RWPE1 (cell line): ENCODE measurements at regions not wholly inside any gene's neighbourhood (a gene's known extent, or its start where the extent isn't known, plus 50 kb on each side); places are given as distances from the start of the nearest gene placed in this dataset.
"Not testable (repeated sequence)": the region's sequence is repeated elsewhere in the genome, so short reads cannot be mapped to it uniquely, and the experiment has no call there.

ENCODE experiments used
- CTCF ChIA-PET: fragments of 350-600 bp; sonication (Branson Sonifier 250); formaldehyde crosslinking; extraction: SDS; loops from one replicate; lab custom pipeline; 2021; lab: Yijun Ruan, JAX
- POLR2A ChIA-PET: fragments of 400-600 bp; formaldehyde crosslinking; extraction: SDS; loops from one replicate; lab custom pipeline; 2020; ENCODE audit warnings: antibody characterized with exemption; ENCODE audit not compliant: low non-redundant PET; lab: Yijun Ruan, JAX
- DNase-seq: peaks from one replicate; pipeline ENCODE4 v3.0.0; 2012; ENCODE audit warnings: low spot score
- H3K27ac ChIP-seq: fragments of 450-650 bp; 2 replicates; pipeline ENCODE4 v1.5.1; 2017
- CTCF ChIP-seq: fragments of 450-650 bp; conservative IDR thresholded peaks from 2 replicates; pipeline ENCODE4 v1.5.1; 2017; ENCODE audit warnings: low read depth, mild to moderate bottlenecking

GRCh38 chr5:17738446-17738845 lies 104.2 kb downstream of the TAF11L14 start:
- CTCF ChIA-PET = no interaction called here
- DNase-seq = no peak
- POLR2A ChIA-PET = no interaction called here
- no peak overlapping the region for H3K27ac ChIP-seq
- TF ChIP-seq CTCF = no peak

GRCh38 chr5:17743580-17744435 lies 109.5 kb downstream of the TAF11L14 start:
- H3K27ac ChIP-seq = no peak overlapping the region
- ChIA-PET POLR2A (no interaction called here), CTCF (interaction anchor here (0.5 to 0.6 kb wide), 3 partner anchors 18 to 1192 kb away, joined by 3 to 6 read pairs (median 3); no protein-coding TSS in a partner anchor)
- no peak for DNase-seq
- no peak for TF ChIP-seq CTCF

GRCh38 chr5:17748201-17748600 lies 113.9 kb downstream of the TAF11L14 start:
- ChIA-PET CTCF (no interaction called here), POLR2A (no interaction called here)
- no peak for DNase-seq
- no peak for TF ChIP-seq CTCF
- no peak overlapping the region for H3K27ac ChIP-seq

- ChIA-PET CTCF (interaction anchor here (0.5 kb wide), 1 partner anchor 122 kb away, joined by 4 read pairs; no protein-coding TSS in a partner anchor), POLR2A (no interaction called here)
- no peak for DNase-seq
These were observed 114.7 kb downstream of the TAF11L14 start for GRCh38 chr5:17748941-17749340.

GRCh38 chr5:17755406-17755805 lies 121.1 kb downstream of the TAF11L14 start:
- CTCF ChIA-PET, POLR2A ChIA-PET, H3K27ac ChIP-seq, DNase-seq: not testable (repeated sequence)

More at GRCh38 chr5:17748941-17749340, 114.7 kb downstream of the TAF11L14 start:
- TF ChIP-seq CTCF = no peak
- H3K27ac ChIP-seq = no peak overlapping the region

- H3K27ac ChIP-seq = no peak overlapping the region
- POLR2A ChIA-PET = no interaction called here
- DNase-seq = no peak
- no peak for TF ChIP-seq CTCF
- CTCF ChIA-PET = no interaction called here
These were observed 127.1 kb downstream of the TAF11L14 start for GRCh38 chr5:17761326-17761725.

- no peak for DNase-seq
- POLR2A ChIA-PET = no interaction called here
- CTCF ChIA-PET = no interaction called here
- TF ChIP-seq CTCF = no peak
- H3K27ac ChIP-seq = no peak overlapping the region
These were observed 129.0 kb downstream of the TAF11L14 start for GRCh38 chr5:17763301-17763700.
